HG02970 (cell line): ENCODE measurements at regions not wholly inside any gene's neighbourhood (a gene's known extent, or its start where the extent isn't known, plus 50 kb on each side); places are given as distances from the start of the nearest gene placed in this dataset.
"Not testable (repeated sequence)": the region's sequence is repeated elsewhere in the genome, so short reads cannot be mapped to it uniquely, and the experiment has no call there.

Source experiments
- ATAC-seq: cut with Tn5 transposase; IDR thresholded peaks from one replicate; pipeline ENCODE4 v1.9.1; 2021; ENCODE audit warnings: mild to moderate bottlenecking, moderate library complexity, moderate number of reproducible peaks; ENCODE audit not compliant: unreplicated experiment, low FRiP score

DNA sequence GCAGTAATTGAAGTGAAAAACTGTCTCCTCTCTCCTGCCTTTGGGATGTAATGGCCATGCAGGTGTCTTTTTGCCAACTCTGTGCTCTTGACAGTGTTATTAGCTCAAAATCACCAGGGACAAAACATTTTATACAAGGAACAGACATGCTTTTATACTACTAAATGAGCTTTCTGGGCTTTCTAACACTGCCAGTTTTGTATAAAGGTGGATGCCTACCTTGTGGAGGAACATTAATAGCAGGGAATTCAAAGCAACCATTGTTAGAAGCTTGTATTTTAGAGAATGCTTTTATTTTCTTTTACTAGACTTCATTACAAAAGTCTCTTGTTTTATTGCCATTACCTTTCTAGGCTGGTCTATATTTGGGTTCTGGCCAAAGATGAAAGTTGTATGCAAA, 54.7 kb upstream of the ARSJ start:
- ATAC-seq = no peak

DNA sequence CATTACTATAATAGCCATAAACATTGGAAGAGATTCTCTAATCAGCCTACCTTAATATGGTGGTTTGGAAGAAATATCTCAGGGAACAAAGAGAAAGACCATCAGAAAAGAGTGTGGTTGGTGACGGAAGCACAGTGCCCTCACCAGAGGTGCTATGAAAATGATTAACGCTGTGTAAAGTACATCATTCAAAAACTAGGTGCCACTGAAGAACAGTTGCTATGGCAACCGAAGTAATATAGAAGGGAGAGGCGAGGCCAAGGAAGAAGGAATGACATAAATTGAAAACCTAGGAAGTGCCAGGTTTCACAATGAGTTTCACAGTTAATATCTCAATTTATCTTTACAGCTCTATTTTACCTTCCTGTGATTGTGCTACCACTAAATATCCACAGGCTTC, 57.0 kb upstream of the ARSJ start:
- ATAC-seq = no peak

DNA sequence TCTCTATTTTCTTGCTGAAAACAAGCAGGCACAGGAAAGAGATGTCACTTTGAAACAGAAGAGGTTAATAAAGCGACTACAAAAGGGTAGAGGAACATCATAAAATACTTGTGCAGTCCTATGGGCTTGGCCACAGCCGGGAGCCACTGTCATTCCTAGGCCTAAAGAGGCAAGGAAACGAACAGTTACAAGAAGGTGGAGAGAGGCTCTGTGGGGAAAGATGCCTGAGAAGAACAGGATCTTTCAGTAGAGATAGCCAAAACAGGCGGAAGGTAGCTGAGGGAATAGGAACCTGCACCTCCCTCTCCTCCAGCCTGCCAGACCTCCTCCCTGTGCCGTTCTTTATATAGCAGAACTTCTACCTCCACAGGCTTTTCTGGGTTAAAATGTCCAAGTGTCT, 57.4 kb upstream of the ARSJ start:
- no peak for ATAC-seq

DNA sequence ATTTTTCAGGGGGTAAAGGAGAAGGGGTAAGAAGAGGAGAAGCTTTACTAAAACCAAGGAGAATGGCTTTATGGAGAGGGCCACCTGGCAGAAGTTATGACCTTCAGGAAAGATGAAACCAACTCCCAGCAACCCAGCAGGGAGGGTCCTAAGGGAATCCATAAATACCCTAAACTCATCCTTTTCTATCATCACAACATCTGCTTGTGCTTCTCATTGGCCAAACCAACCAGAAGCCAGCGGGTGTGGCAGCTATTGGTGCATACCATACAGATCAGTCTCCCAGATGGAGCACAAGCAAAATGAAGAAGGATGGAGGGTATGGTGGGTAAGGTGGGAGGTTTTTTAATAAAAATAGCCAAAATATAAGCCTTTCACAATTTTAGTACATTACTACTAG, 58.5 kb upstream of the ARSJ start:
- ATAC-seq = no peak

DNA sequence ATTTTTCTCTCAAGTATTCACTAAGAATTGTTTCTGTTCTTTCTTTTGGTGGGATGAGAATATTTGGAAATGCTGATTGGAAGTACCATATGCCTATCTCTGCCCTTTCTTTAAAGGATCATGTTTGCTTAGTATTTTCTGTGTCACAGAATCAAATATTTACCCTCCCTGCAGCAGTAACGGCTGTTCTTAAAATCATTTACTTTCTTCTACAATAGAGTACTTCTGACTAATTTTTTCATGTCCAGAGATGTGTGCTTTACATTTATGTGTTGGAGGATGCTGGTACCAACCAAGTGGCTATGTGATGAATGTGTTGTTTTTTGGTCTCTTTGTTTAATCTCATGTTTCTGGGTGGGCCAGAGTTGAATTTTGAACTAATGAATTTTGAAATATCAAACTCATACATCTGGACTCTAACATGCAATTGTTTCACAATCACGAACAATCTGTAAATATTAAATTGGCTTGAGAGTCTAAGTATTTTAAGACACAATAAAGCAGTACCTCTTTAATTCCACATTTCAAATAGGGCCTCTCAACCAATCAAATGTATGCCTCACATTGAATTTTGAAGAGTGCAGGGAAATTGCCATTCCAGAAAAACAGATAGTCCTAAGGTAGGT, 59.4 kb upstream of the ARSJ start:
- no peak for ATAC-seq

- peak; percentile 81 for ATAC-seq
These were observed 61.1 kb upstream of the ARSJ start for GRCh38 chr4:114040319-114041116.

- no peak for ATAC-seq
These were observed 61.6 kb upstream of the ARSJ start for GRCh38 chr4:114041117-114041475.

- ATAC-seq = no peak
These were observed 63.7 kb upstream of the ARSJ start for GRCh38 chr4:114043116-114043515.

GRCh38 chr4:114044351-114044750, 64.9 kb upstream of the ARSJ start:
- not testable (repeated sequence) for ATAC-seq

DNA sequence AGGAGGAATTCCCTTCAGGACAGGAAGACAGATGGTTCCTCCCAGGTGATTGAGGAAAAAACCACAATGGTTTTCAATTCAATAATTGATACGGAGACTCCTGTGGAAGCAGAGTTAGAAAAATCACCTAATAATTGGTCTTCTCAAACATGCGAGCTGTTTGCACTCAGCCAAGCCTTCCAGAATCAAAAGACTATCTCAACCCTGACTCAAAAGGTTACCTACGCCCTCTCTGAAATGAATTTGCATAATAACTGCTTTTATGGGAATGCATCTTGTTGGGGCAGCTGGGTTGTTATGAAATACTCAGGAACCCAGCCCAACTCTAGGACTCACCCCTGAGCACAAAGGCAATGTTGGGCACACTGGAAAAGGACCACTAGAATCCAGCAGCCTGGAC, 66.9 kb upstream of the ARSJ start:
- ATAC-seq = no peak

DNA sequence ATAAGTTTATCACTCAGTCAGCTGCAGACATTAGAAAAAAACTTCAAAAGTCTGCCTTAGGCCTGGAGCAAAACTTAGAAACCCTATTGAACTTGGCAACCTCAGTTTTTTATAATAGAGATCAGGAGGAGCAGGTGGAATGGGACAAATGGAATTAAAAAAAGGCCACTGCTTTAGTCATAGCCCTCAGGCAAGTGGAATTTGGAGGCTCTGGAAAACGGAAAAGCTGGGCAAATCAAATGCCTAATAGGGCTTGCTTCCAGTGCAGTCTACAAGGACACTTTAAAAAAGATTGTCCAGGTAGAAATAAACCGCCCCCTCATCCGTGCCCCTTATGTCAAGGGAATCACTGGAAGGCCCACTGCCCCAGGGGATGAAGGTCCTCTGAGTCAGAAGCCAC, 68.7 kb upstream of the ARSJ start:
- ATAC-seq = not testable (repeated sequence)

- no peak for ATAC-seq
These were observed 72.8 kb upstream of the ARSJ start for GRCh38 chr4:114052227-114052626.

GRCh38 chr4:114056599-114056998, 77.2 kb upstream of the ARSJ start:
- ATAC-seq = no peak

DNA sequence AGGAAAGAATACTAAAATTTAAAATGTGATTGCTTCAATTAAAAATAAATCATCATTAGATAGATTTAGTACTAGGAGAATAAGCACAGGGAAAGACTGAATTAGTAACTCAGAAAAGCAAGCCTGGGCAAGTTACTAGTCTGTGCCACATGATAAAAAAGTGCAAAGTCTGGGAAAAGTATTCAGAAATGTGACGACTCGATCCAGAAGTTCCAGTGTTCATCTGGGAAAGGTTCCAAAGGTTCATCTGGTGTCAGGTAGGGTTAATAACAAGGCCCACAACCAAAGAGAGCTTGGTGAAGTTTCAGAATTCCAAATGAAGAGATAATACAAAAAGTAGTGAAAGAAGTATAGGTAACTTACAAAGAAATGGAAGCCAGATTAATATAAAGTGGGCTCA, 78.3 kb upstream of the ARSJ start:
- ATAC-seq = no peak

GRCh38 chr4:114062499-114062898, 83.1 kb upstream of the ARSJ start:
- no peak for ATAC-seq

DNA sequence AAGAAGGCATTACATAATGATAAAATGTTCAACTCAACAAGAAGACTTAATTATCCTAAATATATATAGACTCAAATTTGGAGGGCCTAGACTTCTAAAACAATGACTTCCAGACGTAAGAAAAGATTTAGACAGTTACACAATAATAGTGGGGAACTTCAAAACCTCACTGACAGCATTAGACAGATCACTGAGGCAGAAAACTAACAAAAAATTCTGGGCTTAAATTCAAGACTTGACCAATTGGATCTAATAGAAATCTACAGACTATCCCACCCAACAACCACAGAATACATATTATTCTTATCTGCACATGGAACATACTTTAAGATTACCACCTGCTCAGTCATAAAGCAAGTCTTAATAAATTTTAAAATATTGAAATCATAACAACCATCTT, 93.3 kb upstream of the ARSJ start:
- no peak for ATAC-seq

DNA sequence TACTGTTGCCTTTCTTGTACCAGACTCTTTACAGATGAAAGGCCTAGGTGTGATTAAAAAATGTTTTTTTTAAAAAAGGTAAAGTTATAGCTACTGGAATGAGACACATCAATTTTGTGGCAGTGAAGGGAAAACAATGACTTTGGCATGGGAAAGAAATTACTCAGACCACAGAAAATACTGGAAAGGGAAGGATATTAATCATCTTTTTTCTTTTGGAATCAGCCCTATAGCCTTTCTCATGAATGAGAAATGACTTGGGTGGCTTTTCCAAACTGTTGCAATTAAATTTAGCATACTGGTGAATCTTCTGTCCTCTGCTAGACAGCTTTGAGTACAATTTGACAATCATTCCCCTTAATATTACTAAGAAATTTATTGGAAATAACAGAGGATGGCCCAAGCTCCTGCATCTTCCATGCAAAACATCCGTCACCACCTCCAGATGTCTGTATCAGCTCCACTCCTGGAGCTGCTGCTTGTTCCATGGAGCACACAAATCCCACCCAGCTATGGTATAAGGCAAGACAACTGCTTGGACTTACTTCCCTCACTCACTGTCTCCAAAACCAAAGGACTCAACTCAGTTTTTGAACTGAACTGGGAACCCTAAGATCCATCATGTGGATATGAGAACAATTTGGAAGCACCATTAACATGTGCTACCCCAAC, 97.6 kb upstream of the ARSJ start:
- no peak for ATAC-seq

- ATAC-seq = no peak
These were observed 98.2 kb upstream of the ARSJ start for GRCh38 chr4:114077610-114078009.

- ATAC-seq = no peak
These were observed 99.2 kb upstream of the ARSJ start for GRCh38 chr4:114078636-114079035.

GRCh38 chr4:114081783-114082182, 102.3 kb upstream of the ARSJ start:
- ATAC-seq = no peak

- ATAC-seq = no peak
These were observed 102.9 kb upstream of the ARSJ start for GRCh38 chr4:114082348-114082747.
